NB4 (cell line): ENCODE measurements at regions not wholly inside any gene's neighbourhood (a gene's known extent, or its start where the extent isn't known, plus 50 kb on each side); places are given as distances from the start of the nearest gene placed in this dataset.

Source experiments
- MAX ChIP-seq: IDR thresholded peaks from 2 replicates; pipeline ENCODE4 v1.6.1; 2011; ENCODE audit warnings: low read depth, low read length
- POLR2A ChIP-seq: IDR thresholded peaks from 2 replicates; pipeline ENCODE4 v1.6.1; 2011; ENCODE audit warnings: mild to moderate bottlenecking; ENCODE audit not compliant: insufficient read length; ENCODE audit errors: extremely low read depth
- TF ChIP-seq, protein P1 (sequence below): IDR thresholded peaks from one replicate; pipeline ENCODE4 v1.5.1; 2012; ENCODE audit warnings: low read depth, low read length

DNA sequence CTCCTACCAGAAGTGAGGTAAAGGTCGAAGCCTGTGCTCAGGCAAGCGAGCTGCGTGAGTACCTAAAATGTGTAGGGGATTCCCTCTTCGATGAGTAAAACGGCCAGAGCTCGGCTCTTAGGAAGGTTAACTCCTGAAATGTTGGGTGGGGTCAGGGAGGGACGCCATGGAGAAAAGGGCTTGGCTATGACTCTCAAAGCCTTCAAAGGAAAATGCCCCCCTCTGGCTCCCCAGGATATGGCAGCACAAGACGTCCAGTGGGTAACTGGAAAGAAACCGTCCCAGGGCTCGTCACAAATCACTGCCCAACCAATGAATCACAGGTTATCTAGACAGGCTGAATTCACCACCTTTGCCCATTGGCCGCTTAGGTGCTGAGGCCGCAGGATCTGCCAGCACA is 58.0 kb downstream of the CALML3 start:
- TF ChIP-seq POLR2A = no peak
- TF ChIP-seq MAX = no peak
- TF ChIP-seq, protein P1, sequence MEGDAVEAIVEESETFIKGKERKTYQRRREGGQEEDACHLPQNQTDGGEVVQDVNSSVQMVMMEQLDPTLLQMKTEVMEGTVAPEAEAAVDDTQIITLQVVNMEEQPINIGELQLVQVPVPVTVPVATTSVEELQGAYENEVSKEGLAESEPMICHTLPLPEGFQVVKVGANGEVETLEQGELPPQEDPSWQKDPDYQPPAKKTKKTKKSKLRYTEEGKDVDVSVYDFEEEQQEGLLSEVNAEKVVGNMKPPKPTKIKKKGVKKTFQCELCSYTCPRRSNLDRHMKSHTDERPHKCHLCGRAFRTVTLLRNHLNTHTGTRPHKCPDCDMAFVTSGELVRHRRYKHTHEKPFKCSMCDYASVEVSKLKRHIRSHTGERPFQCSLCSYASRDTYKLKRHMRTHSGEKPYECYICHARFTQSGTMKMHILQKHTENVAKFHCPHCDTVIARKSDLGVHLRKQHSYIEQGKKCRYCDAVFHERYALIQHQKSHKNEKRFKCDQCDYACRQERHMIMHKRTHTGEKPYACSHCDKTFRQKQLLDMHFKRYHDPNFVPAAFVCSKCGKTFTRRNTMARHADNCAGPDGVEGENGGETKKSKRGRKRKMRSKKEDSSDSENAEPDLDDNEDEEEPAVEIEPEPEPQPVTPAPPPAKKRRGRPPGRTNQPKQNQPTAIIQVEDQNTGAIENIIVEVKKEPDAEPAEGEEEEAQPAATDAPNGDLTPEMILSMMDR = no peak
